Gastrocnemius medialis (tissue), 4 donors: ENCODE measurements at regions not wholly inside any gene's neighbourhood (a gene's known extent, or its start where the extent isn't known, plus 50 kb on each side); places are given as distances from the start of the nearest gene placed in this dataset.

Experiments
- ATAC-seq, 2 donors: fragments of 150-250 bp; one replicate each; pipeline ENCODE4 v1.9.1; 2016
- DNase-seq, 2 donors: peaks; one replicate each; pipeline ENCODE4 v3.0.0-alpha.2; 2019
- H3K27ac ChIP-seq, 4 donors: fragments of 200-600 bp; sonication (generic); 1 replicate in 1 of 4; 2 replicates in 3 of 4; pipeline ENCODE4 v1.5.1; 2016 to 2018; ENCODE audit warnings: mild to moderate bottlenecking in 2 of 4, moderate library complexity in 1 of 4
- H3K27me3 ChIP-seq, 3 donors: fragments of 200-600 bp; sonication (generic) in 2 of 3; 1 replicate in 1 of 3; 2 replicates in 2 of 3; pipeline versions ENCODE4 v1.5.1 to v1.6.0; 2016 to 2019; ENCODE audit warnings: mild to moderate bottlenecking in 1 of 3, moderate library complexity in 1 of 3
- H3K36me3 ChIP-seq, 2 donors: fragments of 200-600 bp; sonication (generic) in 1 of 2; one replicate each; pipeline ENCODE4 v1.5.1; 2017 to 2018
- H3K4me1 ChIP-seq, 2 donors: fragments of 200-600 bp; sonication (generic) in 1 of 2; one replicate each; pipeline ENCODE4 v1.5.1; 2016 to 2017; ENCODE audit warnings: mild to moderate bottlenecking in 2 of 2
- H3K4me3 ChIP-seq, 4 donors: fragments of 200-600 bp; sonication (generic) in 3 of 4; 1 replicate in 1 of 4; 2 replicates in 3 of 4; pipeline ENCODE4 v1.5.1; 2016 to 2019; ENCODE audit warnings: mild to moderate bottlenecking in 2 of 4
- H3K9me3 ChIP-seq, 3 donors: fragments of 200-600 bp; sonication (generic) in 2 of 3; 1 replicate in 1 of 3; 2 replicates in 2 of 3; pipeline ENCODE4 v1.5.1; 2016 to 2019
- CTCF ChIP-seq, 5 experiments: fragments of 450-650 bp in 3 of 5; fragments of 200-600 bp in 2 of 5; sonication (generic) in 2 of 5; IDR thresholded peaks in 4 of 5; conservative IDR thresholded peaks in 1 of 5; 1 replicate in 4 of 5; 2 replicates in 1 of 5; pipeline ENCODE4 v1.5.1; 2016 to 2019; ENCODE audit warnings: antibody characterized with exemption in 5 of 5, mild to moderate bottlenecking in 3 of 5, moderate library complexity in 3 of 5
- POLR2A ChIP-seq, 2 donors: fragments of 450-650 bp; IDR thresholded peaks; one replicate each; pipeline ENCODE4 v1.6.1; 2017; ENCODE audit warnings: antibody characterized with exemption in 2 of 2, mild to moderate bottlenecking in 2 of 2, moderate library complexity in 2 of 2
- in situ Hi-C, 4 donors: fragments of 200-750 bp; cut with MboI; loops; one replicate each; pipeline versions ENCODE4 v1.15.0 to v1.8.0; 2017; ENCODE audit warnings: low sequenced_read_pairs in 4 of 4
- intact Hi-C: fragments of 100-400 bp; cut with DNase I; formaldehyde crosslinking; loops from one replicate; pipeline ENCODE4 v1.15.1; 2023; ENCODE audit warnings: low total_unique reads

- no peaks in the 10 kb centered on the region for H3K27me3 ChIP-seq
- in situ Hi-C loops (no loop called here), intact Hi-C loops (no loop called here)
- TF ChIP-seq POLR2A (IDR thresholded peaks at IDR 0.05) (no peak), CTCF (IDR thresholded peaks at IDR 0.05 in 4 of 5, conservative IDR thresholded peaks at IDR 0.05 in 1 of 5) (no peak)
- no peak for ATAC-seq
- no peak overlapping the region for H3K27ac ChIP-seq
- no peak for DNase-seq
- H3K4me3 ChIP-seq = no peak overlapping the region
- H3K36me3 ChIP-seq = no peaks in the 10 kb centered on the region
- no peaks in the 10 kb centered on the region for H3K9me3 ChIP-seq
- H3K4me1 ChIP-seq = no peaks in the 10 kb centered on the region
Measured at GRCh38 chr13:68439817-68440216, 1209.7 kb upstream of the PCDH9 start.

DNA sequence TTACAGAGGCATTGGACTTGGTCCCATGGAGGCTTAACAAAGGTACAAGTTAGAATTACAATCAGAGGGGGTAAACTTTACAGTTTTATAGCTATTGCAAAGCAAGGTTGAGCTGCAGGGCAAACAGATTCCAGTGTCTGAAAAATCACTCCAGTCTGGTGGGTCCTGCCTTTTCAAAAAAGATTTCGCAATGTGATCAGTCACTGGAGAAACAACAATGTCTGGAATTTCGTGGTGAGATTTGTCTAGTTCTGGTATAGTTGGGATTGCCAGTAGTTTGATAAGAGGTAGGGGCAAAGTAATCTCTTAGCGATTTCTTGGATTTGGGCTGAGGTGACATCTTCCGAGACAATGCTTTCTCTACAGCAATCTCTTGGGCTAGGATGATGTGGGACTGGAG is 1198.2 kb upstream of the PCDH9 start:
- Histone ChIP-seq H3K27me3 (no peaks in the 10 kb centered on the region), H3K9me3 (no peaks in the 10 kb centered on the region), H3K36me3 (no peaks in the 10 kb centered on the region), H3K4me3 (no peak overlapping the region), H3K27ac (no peak overlapping the region), H3K4me1 (no peaks in the 10 kb centered on the region)
- no peak for ATAC-seq
- in situ Hi-C loops = no loop called here
- TF ChIP-seq POLR2A (IDR thresholded peaks at IDR 0.05) = no peak
- TF ChIP-seq CTCF (IDR thresholded peaks at IDR 0.05 in 4 of 5, conservative IDR thresholded peaks at IDR 0.05 in 1 of 5) = no peak
- DNase-seq = no peak
- intact Hi-C loops = no loop called here

DNA sequence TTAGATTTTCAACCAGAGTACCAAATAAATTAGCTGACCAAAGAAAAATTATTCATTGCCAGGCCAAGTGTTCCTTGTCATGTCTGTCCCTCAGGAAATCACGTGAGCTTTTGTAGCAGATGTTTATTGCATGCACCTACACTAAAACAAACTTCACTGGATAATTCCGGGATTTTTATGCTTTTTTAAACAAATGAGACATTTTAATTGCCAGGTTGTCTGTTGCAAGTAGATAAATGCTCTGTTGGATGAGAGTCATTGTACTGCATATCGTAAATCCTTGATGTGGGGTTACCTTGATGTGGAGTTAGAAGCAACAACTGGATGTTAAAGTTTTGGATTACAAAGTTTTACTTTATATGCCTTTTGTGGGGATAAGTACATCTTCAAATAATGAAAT is 1187.7 kb upstream of the PCDH9 start:
- TF ChIP-seq CTCF (IDR thresholded peaks at IDR 0.05 in 4 of 5, conservative IDR thresholded peaks at IDR 0.05 in 1 of 5) (no peak), POLR2A (IDR thresholded peaks at IDR 0.05) (no peak)
- no peaks in the 10 kb centered on the region for H3K9me3 ChIP-seq
- no peaks in the 10 kb centered on the region for H3K27me3 ChIP-seq
- no peaks in the 10 kb centered on the region for H3K4me1 ChIP-seq
- H3K4me3 ChIP-seq = no peak overlapping the region
- no peak for ATAC-seq
- H3K27ac ChIP-seq = no peak overlapping the region
- in situ Hi-C loops = no loop called here
- DNase-seq = no peak
- intact Hi-C loops = no loop called here
- H3K36me3 ChIP-seq = no peaks in the 10 kb centered on the region

- no peaks in the 10 kb centered on the region for H3K36me3 ChIP-seq
- intact Hi-C loops (no loop called here), in situ Hi-C loops (no loop called here)
- no peaks in the 10 kb centered on the region for H3K27me3 ChIP-seq
- no peaks in the 10 kb centered on the region for H3K9me3 ChIP-seq
- TF ChIP-seq CTCF (IDR thresholded peaks at IDR 0.05 in 4 of 5, conservative IDR thresholded peaks at IDR 0.05 in 1 of 5) = no peak
- TF ChIP-seq POLR2A (IDR thresholded peaks at IDR 0.05) = no peak
- ATAC-seq = no peak
- DNase-seq = no peak
- H3K27ac ChIP-seq = no peak overlapping the region
- no peak overlapping the region for H3K4me3 ChIP-seq
- no peaks in the 10 kb centered on the region for H3K4me1 ChIP-seq
Measured at GRCh38 chr13:68410007-68410406, 1179.9 kb upstream of the PCDH9 start.

GRCh38 chr13:68390987-68391386 is 1160.9 kb upstream of the PCDH9 start:
- ATAC-seq = no peak
- in situ Hi-C loops = no loop called here
- no peak for DNase-seq
- intact Hi-C loops = no loop called here
- H3K27ac ChIP-seq = no peak overlapping the region
- H3K4me1 ChIP-seq = no peaks in the 10 kb centered on the region
- H3K27me3 ChIP-seq = no peaks in the 10 kb centered on the region
- no peak overlapping the region for H3K4me3 ChIP-seq
- no peaks in the 10 kb centered on the region for H3K9me3 ChIP-seq
- no peaks in the 10 kb centered on the region for H3K36me3 ChIP-seq
- TF ChIP-seq CTCF (IDR thresholded peaks at IDR 0.05 in 4 of 5, conservative IDR thresholded peaks at IDR 0.05 in 1 of 5) = no peak
